IPS-NIHi7 (cell line): ENCODE measurements at regions not wholly inside any gene's neighbourhood (a gene's known extent, or its start where the extent isn't known, plus 50 kb on each side); places are given as distances from the start of the nearest gene placed in this dataset.
A peak's percentile ranks its signal among the peaks of the same experiment; 100 is the strongest.
"Not testable (repeated sequence)": the region's sequence is repeated elsewhere in the genome, so short reads cannot be mapped to it uniquely, and the experiment has no call there.

Experiments
- DNase-seq: peaks from one replicate; pipeline ENCODE4 v3.0.0; 2012; ENCODE audit warnings: mixed read lengths; ENCODE audit errors: extremely low spot score

DNA sequence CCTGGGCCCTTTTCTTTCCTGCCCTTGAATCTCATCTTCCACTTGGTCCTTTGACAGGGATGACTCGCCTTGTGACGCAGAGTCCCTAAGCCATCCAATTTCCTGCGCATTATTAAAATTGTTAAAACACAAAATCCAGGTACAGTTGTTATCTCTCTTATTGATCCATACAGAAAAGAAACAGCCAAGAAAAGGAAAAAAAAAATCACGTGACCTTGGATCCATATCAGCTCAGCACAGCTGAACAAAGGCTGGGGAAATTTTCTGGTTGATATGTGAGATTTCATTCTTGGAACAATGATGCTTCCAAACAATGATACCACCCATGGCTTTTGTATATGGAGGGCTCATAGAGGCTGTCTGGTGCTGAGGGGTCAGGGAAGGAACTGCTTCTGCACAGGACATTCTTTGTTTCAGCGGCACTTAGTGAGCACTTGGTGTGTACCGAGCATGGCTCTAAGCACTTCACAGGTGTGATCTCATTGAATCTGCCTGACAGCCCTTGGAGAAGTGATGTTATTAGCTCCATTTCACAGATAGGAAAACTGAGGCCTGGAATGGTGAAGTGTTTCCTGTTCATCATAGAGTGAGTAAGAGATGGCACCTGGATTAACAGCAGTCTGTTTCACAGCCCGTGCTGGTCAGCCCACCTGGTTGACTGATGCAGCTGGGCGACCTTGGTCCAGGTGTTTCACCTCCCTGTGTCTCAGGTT, 155.0 kb upstream of the SULF2 start:
- no peak for DNase-seq

DNA sequence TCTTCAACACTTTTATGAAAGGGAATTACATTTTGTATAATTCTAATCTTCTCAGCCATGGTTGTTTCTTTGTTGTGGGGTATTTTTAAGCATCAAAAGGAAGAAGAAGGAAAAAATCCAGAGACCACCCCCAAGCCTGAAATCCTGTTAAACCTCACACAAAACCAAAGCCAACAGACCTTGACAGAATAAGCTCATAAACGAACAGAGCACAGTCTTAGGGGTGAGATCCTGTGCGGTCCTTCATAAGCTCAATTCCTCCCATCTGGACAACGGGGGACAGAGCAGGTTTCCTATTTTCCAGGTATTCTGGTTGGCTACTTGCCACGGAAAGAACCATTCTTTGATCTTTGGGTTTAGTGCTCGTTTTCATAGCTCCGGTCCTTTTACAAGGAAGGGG, 151.3 kb upstream of the SULF2 start:
- DNase-seq, result no peak

DNA sequence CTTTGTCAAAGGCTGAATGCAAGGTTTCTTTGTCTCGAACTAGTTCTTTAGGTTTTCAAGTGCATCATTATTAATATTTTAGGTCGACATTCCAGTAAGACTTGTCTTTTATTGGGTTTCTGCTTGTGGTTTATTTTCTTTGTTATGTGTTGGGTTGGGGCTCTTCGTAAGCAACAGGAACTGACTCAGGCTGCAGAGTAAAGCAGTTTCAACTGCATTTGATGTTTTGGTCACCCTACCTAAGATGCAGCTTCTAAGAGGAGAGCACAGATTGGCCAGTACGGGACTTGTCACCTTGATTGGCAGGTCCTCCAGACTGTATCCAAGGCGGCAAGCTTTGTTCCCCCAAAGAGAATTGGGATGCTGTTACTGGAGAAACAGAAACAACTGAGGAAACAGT, 149.5 kb upstream of the SULF2 start:
- no peak for DNase-seq

DNA sequence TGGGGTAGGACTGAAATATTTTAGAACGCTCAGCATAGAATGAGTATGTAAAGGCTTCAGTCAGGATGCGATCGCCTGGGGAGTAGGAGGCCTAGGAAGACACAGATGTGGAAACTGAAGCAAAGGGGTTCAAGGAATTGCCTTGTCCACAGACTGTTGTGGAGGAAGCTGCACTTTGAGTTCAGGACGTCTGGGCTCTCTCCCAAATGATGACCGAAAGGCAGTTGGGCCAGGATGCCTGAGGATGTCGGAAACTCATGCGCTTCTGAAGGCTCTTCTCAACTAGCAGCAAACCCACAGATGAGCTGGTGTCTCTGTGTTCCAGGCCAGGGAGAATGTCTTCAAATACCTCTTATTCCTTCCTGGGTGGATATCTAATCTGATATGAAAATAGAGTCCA, 146.2 kb upstream of the SULF2 start:
- no peak for DNase-seq

DNA sequence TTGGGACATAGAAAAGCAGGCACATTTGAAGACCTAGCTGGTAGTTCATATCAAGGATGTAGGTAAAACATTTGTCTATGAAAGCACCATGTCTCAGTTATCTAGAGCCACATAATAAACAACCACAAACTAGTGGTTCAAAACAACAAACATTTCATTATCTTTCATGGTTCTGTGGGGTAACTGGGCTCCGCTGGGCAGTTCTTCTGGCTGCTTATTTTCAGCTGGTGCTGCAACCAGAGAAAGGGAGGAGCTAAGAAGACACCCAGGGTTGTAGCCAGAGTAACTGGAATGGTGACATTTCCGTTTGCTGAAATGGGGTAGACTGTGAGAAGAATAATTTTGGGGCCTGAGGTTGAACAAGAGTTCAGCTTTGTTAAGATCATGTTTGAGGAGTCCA, 145.7 kb upstream of the SULF2 start:
- no peak for DNase-seq

DNA sequence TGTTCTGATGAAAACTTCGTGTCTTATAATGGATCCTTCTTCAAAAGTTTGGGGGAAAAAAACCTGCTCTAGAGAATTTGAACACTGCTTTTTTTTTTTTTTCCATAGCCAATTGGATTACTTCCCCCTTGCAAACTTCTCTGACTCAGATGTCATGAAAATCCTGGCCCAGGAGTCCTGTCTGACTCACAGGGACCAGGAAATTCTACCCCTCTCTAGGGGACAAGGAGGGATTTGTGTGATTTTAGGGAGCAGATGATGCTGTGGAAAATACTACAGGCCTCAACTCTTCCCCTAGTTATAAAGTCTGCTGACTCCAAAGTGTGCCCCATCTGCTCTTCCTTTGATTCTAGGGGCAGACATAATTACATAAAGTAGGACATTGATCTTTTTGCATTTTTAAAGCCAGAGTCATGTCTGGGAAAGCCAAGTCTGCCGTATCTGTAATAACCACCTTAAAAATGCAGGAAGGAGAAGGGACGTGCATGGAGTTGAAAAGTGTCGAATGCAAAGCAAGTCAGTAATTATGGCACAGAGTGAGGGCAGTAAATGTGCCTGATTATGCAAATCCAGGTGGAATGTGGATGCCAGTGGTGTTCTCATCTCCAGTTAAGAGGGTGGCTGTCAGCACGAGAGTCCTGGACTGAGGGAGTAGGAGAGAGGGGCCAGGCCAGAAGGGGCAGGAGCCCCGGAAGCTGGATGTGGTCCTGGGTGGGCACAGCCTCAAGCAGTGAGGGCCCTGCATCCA, 144.3 kb upstream of the SULF2 start:
- DNase-seq, result peak; percentile 27

DNA sequence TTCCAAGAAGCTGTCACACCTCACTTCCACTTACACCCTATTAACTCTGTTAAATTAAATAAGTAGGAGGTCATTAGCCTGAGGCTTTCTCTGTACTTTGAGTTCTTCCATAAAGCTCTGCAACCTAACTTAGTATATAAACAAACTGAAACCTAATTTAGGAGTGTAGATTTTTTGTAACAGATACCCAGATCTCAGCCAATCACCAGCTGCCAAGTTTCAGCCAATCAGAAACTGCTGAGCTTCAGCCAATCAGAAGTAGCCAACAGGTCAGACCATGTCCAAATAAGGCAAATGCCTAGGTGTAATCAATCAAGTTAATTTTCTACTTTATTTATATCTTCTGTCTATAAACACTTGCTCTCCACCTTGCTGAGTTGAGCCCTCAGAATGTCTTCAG, 142.7 kb upstream of the SULF2 start:
- DNase-seq, result no peak

DNA sequence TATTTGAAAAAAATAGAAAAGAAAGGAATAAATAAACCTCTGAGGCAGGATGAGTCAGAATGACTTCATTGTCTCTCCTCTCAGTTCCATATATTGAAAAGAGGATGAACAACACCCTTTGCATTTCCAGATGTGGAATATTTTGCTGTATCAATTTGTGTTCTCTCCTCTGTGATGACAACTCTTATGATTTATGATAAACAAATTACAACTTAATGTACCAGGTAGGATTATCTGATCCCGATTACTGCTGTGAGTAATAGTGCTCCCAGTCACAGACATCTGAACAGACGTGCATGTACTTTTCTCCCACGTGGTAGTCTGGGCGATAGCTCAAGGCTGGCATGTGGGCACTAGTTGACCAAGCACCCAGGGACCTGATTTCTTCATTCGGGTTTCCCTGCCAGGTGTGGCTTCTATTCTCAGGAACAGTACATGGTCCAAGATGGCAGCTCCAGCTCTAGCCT, 142.1 kb upstream of the SULF2 start:
- DNase-seq, result no peak

DNA sequence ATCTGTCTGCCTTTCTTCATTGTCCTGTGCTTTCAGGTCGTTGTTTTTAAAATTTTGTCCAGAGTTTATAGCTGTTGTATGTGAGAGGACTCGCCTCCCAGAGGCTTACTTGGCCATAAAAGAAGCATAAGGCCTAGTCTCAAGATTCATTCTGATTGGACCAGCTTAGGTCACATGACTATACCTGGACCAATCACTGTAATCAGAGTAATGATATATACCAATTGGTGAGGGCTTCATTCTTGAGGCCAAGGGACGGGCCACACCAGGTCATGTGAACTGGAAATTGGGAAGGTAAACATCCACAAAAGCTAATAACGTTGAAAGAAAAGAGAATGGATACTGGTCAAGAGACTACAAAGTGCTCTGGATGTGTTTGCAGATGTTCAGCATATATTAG, 141.4 kb upstream of the SULF2 start:
- no peak for DNase-seq

DNA sequence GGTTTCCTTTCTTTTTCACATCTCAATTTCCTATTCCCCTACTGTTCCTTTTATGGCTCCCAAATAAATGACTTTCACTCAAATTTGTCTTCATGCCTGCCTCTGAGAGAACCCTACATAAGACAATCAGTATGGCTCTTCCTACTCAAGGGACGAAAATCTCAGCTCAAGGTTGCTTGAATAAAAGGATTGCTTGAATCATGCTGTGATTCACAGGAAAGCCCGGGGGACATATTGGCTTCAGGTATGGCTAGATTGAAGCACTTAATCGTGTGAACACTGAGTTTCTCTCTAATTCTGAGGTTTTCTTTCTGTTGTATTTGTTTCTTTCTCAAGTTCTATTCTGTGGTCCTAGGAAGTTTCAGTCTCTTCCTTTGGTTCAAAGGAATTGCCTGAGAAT, 140.3 kb upstream of the SULF2 start:
- no peak for DNase-seq

DNA sequence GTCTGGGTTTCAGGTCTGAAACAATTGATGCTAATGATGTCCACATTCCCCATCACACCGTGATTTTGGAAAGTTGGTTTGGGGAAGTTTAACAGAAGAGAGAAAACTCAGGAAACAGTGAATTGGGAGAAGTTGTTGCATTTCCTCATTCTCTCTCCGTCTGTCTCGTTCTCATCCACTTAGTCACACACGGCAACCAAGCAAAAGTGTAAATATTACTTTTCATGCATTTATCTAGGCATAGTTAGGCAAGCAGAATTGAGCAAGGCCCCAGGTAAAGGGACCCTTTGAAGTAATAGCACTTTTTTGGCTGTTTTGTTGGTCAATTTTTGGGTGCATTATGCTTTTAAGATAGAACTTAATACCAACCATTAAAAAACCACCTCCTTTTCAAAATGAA, 137.0 kb upstream of the SULF2 start:
- no peak for DNase-seq

DNA sequence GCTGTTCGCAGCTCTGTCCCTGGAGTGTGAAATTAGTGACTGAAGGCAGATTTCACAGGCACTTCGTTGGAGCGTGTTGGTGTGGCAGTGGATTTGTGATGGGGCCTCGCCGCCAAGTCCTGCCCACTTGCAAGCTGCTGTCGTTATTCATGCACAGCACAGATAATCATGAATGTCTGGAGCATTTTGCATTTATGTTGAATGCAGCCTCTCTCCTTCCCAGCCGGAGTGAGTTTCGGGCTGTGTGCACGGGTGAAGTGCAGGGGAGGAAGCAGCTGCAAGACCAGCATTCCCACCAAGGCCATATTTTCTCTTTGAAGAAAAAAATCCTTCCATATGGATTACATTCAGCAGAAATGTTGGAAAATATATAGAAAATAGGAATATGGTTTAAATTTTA, 136.5 kb upstream of the SULF2 start:
- not testable (repeated sequence) for DNase-seq

DNA sequence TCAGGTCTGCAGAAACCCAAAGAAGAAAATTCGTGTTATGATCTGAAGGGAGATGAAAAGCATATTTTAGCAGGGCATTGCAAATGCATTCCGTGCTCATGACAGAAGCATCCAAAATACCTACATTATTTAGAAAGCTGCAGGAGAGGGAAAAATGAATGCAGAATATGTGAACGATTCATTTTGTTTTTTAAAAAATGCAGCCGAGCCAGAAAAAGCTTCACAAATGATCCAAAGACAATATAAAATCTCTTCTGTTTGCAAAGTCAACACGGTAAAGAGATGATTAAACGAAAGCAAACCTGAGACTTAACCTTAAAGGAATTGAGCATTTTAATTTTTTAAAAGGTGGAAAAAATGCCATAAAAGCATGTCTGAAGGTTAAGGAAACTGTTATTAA, 136.1 kb upstream of the SULF2 start:
- no peak for DNase-seq

DNA sequence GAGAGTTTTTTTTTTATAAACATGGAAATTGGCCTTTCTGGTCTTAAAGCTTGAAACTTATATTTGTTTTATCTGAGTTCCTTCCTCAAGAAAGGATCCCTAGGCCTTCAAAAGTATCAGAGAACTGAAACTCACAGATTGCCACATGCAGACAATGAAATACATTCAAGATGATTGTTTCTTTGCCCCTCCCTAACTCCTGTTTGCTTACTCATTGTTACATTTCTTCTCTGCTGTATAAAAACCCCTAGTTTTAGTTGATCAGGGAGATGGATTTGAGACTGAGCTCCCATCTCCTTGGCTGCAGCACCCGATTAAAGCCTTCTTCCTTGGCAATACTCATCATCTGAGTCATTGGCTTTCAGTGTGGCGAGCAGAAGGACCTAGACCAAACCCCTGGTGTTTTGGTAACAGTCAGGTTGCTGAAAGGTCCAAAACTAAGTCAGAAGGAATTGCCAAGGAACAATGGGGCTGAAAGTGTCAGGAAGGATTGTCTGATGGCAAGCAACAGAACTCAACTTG, 132.3 kb upstream of the SULF2 start:
- no peak for DNase-seq

DNA sequence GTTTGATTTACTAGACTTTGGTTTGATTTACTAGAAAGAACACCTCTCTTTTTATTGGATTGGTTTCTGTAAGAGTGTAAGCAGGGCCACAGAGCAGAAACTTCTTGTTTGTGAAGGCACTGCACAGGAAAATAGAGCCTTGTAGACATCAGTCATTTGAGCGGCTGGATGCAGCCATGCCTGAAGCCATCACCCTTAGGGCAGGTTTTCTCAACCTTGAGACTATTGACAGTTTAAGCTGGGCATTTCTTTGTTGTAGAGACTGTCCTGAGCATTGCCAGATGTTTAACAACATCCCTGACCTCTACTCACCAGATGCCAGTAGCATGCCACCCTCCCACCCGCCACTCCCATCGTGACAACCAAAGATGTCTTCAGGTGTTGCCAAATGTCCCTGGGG, 130.2 kb upstream of the SULF2 start:
- DNase-seq, result no peak

DNA sequence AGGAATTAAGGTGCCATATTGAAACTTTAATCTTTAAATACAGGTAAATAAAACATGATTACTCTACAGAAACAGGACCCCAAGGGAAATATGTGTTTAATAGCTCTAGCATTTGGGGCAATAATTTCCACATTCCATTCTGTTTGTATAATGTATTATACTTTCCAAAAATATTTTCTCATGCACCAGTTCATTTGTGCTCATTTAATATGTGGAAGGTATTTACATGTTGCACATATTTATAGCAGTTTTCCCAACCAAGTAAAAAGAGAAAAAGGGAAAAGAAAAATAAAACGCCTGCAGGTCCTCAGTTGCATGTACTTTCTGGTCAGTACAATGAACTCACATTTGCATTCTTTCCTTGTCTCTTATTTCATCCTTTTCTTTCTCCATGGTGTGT, 129.5 kb upstream of the SULF2 start:
- DNase-seq, result no peak

DNA sequence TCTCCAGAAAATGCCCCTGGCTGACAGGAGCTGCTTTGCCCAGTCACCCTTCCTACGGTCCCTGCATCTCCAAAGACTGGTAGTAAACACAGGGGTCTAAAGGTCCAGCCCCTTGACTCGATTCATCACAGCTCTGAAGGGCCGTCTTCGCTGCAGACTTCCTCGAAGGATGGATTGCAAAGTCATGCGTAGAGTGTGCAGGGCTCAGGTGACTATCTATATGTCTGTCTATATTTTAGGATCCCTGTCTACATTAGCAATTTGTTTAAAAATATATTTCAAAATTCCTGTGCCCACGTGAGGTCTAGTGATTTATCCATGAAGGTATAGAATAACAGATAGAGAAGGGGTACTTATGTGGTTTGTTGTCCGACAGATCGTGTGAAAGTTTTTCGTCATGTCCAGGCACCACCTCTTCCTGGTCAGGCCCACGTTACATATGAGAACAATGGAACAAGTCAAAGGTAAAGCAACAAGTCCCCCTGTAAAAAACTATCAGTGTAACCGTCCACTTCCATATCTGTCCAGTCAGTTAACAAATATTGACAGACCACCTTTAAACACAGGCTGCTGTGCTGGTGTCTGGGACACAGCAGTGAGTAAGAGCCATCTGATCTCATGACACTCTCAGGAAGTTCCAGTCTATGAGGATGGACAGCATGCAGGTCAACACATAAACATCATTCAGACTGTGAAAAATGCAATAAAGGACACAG, 127.7 kb upstream of the SULF2 start:
- not testable (repeated sequence) for DNase-seq

DNA sequence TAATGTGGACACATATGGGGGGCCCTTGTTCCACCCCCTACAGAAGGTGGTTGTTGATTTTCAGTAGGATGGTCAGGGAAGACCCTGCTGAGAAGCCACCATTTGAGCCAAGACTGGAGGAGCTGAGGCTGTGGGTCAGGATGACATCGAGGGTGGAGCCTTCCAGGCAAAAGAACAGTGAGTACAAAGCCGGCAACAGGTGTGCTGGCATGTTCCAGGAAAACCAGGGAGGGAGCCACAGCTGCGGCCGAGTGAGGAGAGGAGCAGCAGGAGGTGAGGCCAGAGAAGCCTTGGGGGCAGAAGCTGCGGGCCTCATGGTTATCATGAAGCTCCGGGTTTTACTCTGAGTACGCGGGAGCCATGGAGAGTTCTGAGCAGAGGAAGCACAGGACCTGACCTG, 126.9 kb upstream of the SULF2 start:
- DNase-seq, result not testable (repeated sequence)

DNA sequence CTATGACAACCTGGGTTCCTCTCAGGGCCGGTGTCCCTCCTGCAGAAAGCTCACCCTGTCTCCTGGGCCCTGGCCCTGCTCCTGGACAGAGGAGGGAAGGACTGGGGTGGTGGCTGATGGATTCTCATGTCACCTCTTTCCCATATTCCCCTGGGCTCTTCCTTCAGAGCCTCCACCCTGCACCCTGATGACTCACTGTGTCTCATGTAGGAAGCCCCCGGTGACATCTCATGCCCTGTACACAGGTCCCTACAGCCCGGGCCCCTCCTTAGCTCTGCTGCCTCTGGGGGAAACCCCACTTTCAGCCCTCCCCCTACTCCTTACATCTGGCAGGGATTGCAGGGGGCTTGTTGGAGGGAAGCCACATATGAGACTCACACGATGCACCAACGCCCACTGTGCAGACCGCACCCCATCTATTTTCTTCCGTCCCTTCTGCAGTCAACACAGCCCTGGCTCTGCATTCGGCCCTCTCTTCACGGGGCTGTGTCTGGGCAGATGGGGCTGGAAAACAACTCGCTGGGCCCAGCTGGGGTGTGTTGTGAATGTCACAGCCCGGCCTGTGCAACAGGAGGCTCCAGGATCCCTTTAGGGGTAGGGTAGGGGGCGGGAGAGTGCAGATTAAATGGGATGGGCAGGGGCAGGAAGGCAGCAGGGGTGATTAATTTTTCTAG, 124.6 kb upstream of the SULF2 start:
- not testable (repeated sequence) for DNase-seq

DNA sequence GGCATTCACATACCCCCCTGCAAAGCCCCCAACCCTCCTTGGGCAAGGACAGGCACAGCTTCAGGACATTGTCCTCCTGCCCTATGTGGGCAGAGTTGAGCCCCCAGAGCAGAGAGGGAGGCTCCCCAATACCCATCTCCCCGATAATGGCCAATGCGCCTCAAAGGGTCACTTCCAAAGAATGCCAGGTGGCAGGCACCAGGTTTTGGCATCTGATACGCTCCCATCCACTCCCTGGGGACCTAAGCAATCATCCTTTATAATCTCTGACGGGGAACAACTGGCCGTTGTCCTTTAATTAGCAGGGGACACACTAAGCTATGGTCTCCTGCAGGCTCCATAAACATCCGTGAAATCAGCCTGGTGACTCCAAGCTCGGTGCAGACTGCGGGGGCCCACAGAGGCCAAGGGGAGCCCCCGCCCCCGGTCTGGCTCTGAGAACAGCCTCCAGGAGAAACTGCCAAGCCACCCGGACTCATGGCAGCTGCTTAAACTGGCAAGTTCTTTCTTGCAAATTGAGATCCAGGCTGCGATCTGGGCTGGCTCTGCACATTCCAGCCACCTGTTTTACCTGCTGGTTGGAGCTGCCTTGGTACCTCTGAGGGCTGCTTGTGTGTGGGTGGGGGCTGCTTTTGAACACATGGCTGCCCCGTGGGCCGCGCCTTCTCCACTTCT, 123.2 kb upstream of the SULF2 start:
- not testable (repeated sequence) for DNase-seq

DNA sequence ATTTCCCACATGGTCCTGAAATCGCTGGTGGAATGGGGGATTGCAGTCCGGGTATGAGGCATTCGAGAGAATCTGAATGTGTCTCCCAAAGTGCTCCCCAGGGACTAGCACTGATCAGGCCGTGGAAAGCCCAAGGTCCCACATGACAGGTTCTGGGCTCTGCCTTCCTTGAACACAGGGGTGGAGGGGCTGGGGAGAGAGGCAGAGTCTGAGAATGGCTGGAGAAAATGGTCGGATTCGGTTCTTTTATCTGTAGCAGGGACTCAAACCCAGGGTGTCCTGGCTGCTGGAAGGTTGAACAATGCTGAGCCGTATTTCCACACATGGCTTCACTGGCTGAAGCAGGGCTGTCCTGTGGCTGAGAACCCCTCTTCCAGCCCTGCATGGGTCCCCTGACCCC, 122.7 kb upstream of the SULF2 start:
- not testable (repeated sequence) for DNase-seq
